HepG2 (cell line): ENCODE measurements at regions not wholly inside any gene's neighbourhood (a gene's known extent, or its start where the extent isn't known, plus 50 kb on each side); places are given as distances from the start of the nearest gene placed in this dataset.
A peak's percentile ranks its signal among the peaks of the same experiment; 100 is the strongest.

Source experiments
- ATAC-seq: fragments of 200-7000 bp; cut with Tn5 transposase; 3 replicates; pipeline ENCODE4 v1.9.1; 2020; ENCODE audit warnings: mild to moderate bottlenecking, moderate library complexity
- BruUV-seq: library from RNA; stranded (reverse); fragments of 400-500 nt; replicated peaks from 2 replicates; lab custom pipeline; 2021; lab: Mats Ljungman, UMichigan
- CTCF ChIA-PET: fragments of 300-600 bp; formaldehyde crosslinking; extraction: SDS; loops from one replicate; lab custom pipeline; 2021; ENCODE audit warnings: low total read pairs, inconsistent platforms, low intra/inter-chr PET ratio; lab: Yijun Ruan, JAX
- POLR2A ChIA-PET: fragments of 350-600 bp; sonication (Branson Sonifier 250); formaldehyde crosslinking; loops from one replicate; lab custom pipeline; 2020; ENCODE audit warnings: antibody characterized with exemption, inconsistent platforms; lab: Yijun Ruan, JAX
- DNase-seq: peaks from one replicate; pipeline ENCODE4 v3.0.0-alpha.2; 2015; ENCODE audit warnings: low spot score
- FAIRE-seq: peaks from 3 replicates; lab custom pipeline; 2011; peaks lifted over from hg19 to GRCh38; lab: Jason Lieb, UNC
- H2AFZ ChIP-seq: one replicate; pipeline ENCODE4 v1.6.1; 2011; ENCODE audit warnings: low read length, inconsistent platforms
- H3K27ac ChIP-seq: fragments of 300-600 bp; 3 replicates; pipeline ENCODE4 v1.8.0; 2011; ENCODE audit warnings: mixed run types, mild to moderate bottlenecking, mixed read lengths, low read length, inconsistent platforms; ENCODE audit not compliant: insufficient read depth; ENCODE audit errors: extremely low read length
- H3K27me3 ChIP-seq, 2 experiments: fragments of 200-600 bp in 1 of 2; 2 replicates in 1 of 2; 3 replicates in 1 of 2; pipeline versions ENCODE4 v1.6.0 to v1.8.0; 2011; ENCODE audit warnings: low read length in 2 of 2, mild to moderate bottlenecking in 2 of 2, moderate library complexity in 2 of 2, inconsistent platforms in 1 of 2; ENCODE audit not compliant: insufficient read depth in 2 of 2, control insufficient read depth in 1 of 2
- H3K36me3 ChIP-seq, 2 experiments: fragments of 200-600 bp in 1 of 2; replicated peaks in 1 of 2; 2 replicates in 1 of 2; 3 replicates in 1 of 2; pipeline versions ENCODE4 v1.5.1 to v1.8.0; 2011; ENCODE audit warnings: low read length in 2 of 2, inconsistent platforms in 1 of 2; ENCODE audit not compliant: insufficient read depth in 2 of 2, control insufficient read depth in 1 of 2
- H3K4me1 ChIP-seq: 2 replicates; pipeline ENCODE4 v1.5.1; 2012; ENCODE audit warnings: low read length, inconsistent platforms; ENCODE audit not compliant: insufficient read depth
- H3K4me2 ChIP-seq: 2 replicates; pipeline ENCODE4 v1.6.0; 2011; ENCODE audit warnings: low read depth, low read length, inconsistent platforms
- H3K4me3 ChIP-seq, 3 experiments: fragments of 200-600 bp in 1 of 3; sonication (generic), shearing (Covaris generic) in 1 of 3; replicated peaks in 1 of 3; 2 replicates each; pipeline ENCODE4 v1.5.1; 2011 to 2016; ENCODE audit warnings: low read length in 3 of 3, inconsistent platforms in 2 of 3, low read depth in 2 of 3, mild to moderate bottlenecking in 2 of 3, control low read depth in 1 of 3, mixed read lengths in 1 of 3; ENCODE audit not compliant: insufficient read depth in 1 of 3
- H3K79me2 ChIP-seq: one replicate; pipeline ENCODE4 v1.6.1; 2011; ENCODE audit warnings: low read length, inconsistent platforms; ENCODE audit not compliant: insufficient read depth
- H3K9ac ChIP-seq: 2 replicates; pipeline ENCODE4 v1.6.0; 2011; ENCODE audit warnings: mild to moderate bottlenecking, low read depth, low read length, inconsistent platforms; ENCODE audit not compliant: insufficient read depth
- H3K9me3 ChIP-seq: 2 replicates; pipeline ENCODE4 v1.5.1; 2012; ENCODE audit warnings: mild to moderate bottlenecking, low read length
- H4K20me1 ChIP-seq: 2 replicates; pipeline ENCODE4 v1.6.0; 2011; ENCODE audit warnings: inconsistent platforms, mild to moderate bottlenecking, low read length, moderate library complexity; ENCODE audit not compliant: insufficient read depth
- ATF7 ChIP-seq, 2 experiments: fragments of 450-650 bp in 1 of 2; sonication (generic) in 1 of 2; formaldehyde crosslinking in 1 of 2; IDR thresholded peaks; 2 replicates each; pipeline versions ENCODE4 v1.4.0 to v1.6.1; 2016 to 2020; ENCODE audit warnings: antibody characterized with exemption in 1 of 2, mild to moderate bottlenecking in 1 of 2, missing genetic modification reagents in 1 of 2
- FOXP1 ChIP-seq, 2 experiments: fragments of 450-650 bp in 1 of 2; IDR thresholded peaks; 2 replicates each; pipeline ENCODE4 v1.6.1; 2017 to 2018; ENCODE audit warnings: antibody characterized with exemption in 1 of 2
- RBM22 ChIP-seq: fragments of 200-400 bp; formaldehyde crosslinking; optimal IDR thresholded peaks from 2 replicates; pipeline ENCODE3; 2017; ENCODE audit warnings: mild to moderate bottlenecking, low read length, moderate library complexity
- REPIN1 ChIP-seq: sonication (generic); formaldehyde crosslinking; IDR thresholded peaks from 2 replicates; pipeline ENCODE4 v1.8.0; 2022; ENCODE audit warnings: missing genetic modification reagents, low read depth, mild to moderate bottlenecking, borderline replicate concordance
- SIX4 ChIP-seq: sonication (generic); formaldehyde crosslinking; IDR thresholded peaks from 2 replicates; pipeline ENCODE4 v1.4.0; 2020; ENCODE audit warnings: missing genetic modification reagents
- XBP1 ChIP-seq: sonication (generic); formaldehyde crosslinking; IDR thresholded peaks from 2 replicates; pipeline ENCODE4 v1.5.0; 2020; ENCODE audit warnings: missing genetic modification reagents
- ZNF274 ChIP-seq: sonication (generic); formaldehyde crosslinking; IDR thresholded peaks from 2 replicates; pipeline ENCODE4 v1.5.1; 2020; ENCODE audit warnings: mild to moderate bottlenecking, missing genetic modification reagents
- WGBS: methylation state at CpG from one replicate; pipeline ENCODE4 v1.1.6; 2017; ENCODE audit warnings: low lambda C conversion rate; 5-methylcytosine and 5-hydroxymethylcytosine counted together
- in situ Hi-C: cut with HindIII; loops from 2 replicates; pipeline ENCODE4 v1.10.0; 2017; ENCODE audit warnings: low pct_unique_long_range_greater_than_20kb; ENCODE audit not compliant: extremely low pct_ligation_motif_present
- intact Hi-C: fragments of 100-400 bp; cut with micrococcal nuclease; formaldehyde crosslinking; loops from one replicate; pipeline ENCODE4 v1.10.0; 2022; ENCODE audit not compliant: unreplicated experiment
- TF ChIP-seq, protein P1 (sequence below): sonication (generic); formaldehyde crosslinking; IDR thresholded peaks from 2 replicates; pipeline ENCODE4 v1.4.0; 2020; ENCODE audit warnings: missing genetic modification reagents, mild to moderate bottlenecking, borderline replicate concordance

DNA sequence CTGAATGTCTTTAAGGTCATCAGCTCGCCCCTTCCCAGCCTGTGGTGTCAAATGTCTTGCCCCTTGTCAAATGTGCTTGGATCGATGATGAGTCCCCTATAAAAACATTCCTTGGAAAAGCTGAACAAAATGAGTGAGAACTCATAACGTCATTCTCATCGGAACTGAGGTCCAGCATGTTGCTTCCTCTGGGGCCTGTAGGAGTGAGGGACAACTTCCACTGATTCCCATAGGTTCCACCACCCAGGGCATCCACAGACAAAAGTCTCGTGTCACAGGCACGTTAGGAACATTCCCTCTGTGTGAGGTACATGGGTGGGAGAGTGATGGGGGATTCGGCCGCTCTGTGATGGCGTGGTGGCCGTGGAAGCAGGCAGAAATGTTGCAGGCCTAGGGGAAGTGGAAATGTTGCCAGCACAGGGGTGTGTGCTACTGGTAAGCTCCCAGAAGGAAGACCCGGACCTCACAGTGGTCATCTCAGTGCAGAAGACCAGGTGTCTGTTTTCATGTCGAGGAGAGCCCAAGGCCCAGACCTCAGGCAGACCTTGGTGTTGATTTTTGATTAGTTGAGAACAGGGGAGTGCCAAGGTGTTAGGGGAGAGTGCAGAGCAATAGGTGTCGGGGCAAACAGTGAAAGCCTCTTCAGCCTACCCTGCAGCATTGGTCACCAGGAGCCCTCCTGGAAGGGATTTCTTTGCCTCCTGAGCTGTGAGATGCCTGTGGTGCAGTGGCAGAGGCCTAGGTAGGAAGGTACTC, 96.8 kb downstream of the SNRPN start:
- CTCF ChIA-PET = no interaction called here
- Histone ChIP-seq H3K9me3 (peaks cover 100% of the 10 kb centered on the region), H3K4me3 (no peak overlapping the region), H3K27me3 (no peaks in the 10 kb centered on the region), H2AFZ (no peak overlapping the region), H4K20me1 (no peaks in the 10 kb centered on the region), H3K79me2 (no peaks in the 10 kb centered on the region), H3K4me1 (no peaks in the 10 kb centered on the region), H3K4me2 (no peak overlapping the region), H3K36me3 (peaks cover 35 to 86% of the 10 kb centered on the region in 2 experiments), H3K27ac (no peak overlapping the region), H3K9ac (no peak overlapping the region)
- DNase-seq (no peak), FAIRE-seq (no peak), ATAC-seq (no peak)
- intact Hi-C loops (no loop called here), in situ Hi-C loops (no loop called here)
- WGBS = 64% methylated on average over 11 of the region's 13 CpGs
- POLR2A ChIA-PET = no interaction called here
- no TSS peak for BruUV-seq
- TF ChIP-seq ATF7 (IDR thresholded peaks at IDR 0.05) (no peak), ATF7 (CRISPR knock-in tag; IDR thresholded peaks at IDR 0.05) (no peak), XBP1 (CRISPR knock-in tag) (no peak), REPIN1 (no peak), FOXP1 (IDR thresholded peaks at IDR 0.05) (no peak), FOXP1 (CRISPR knock-in tag; IDR thresholded peaks at IDR 0.05) (no peak), ZNF274 (CRISPR knock-in tag) (peak; percentile 98), SIX4 (no peak)

DNA sequence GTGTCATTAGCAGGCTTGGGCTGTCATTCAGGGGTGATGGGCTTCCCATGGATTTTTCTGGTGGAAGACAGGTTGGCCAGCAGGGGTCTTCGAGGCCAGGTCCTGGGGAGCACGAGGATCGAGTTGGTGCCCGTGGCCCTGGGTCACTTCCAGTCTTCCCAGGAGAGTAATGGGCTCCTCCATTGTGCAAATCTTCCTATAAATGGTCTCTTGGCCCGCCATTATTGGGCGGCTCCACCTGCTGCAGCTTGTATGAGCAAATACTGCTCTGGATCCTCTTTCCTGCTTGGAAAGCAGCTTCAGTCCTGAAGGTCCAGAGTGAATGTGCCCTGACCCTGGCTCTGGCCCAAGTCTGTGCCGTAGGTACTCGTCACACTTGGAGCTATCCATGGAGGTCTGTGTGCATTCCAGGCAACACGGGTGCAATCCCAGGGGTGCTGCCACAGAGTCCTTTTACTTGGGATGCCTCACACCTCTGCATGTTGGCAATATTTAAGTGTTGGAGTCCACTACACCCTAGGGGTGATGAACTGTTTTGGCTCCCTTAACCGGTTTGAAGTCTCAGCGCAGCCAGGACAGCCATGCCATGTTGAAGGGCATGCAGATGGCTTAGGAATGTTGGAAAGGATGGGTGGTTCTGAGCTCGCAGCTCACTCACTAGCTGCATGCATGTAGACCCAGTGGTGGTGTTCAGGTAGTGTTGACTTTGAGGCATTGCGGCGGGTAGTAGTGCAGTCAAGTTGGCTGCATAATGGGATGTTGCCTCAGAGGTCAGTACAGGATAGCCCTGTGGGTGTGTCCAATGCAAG, 97.6 kb downstream of the SNRPN start:
- CTCF ChIA-PET = no interaction called here
- intact Hi-C loops = no loop called here
- Histone ChIP-seq H2AFZ (no peak overlapping the region), H3K27me3 (no peaks in the 10 kb centered on the region), H3K27ac (no peak overlapping the region), H3K9ac (no peak overlapping the region), H3K4me3 (no peak overlapping the region), H3K4me1 (no peaks in the 10 kb centered on the region), H3K79me2 (no peaks in the 10 kb centered on the region), H3K36me3 (peaks cover 35 to 87% of the 10 kb centered on the region in 2 experiments), H3K9me3 (peaks cover 100% of the 10 kb centered on the region), H4K20me1 (no peaks in the 10 kb centered on the region), H3K4me2 (no peak overlapping the region)
- WGBS = 79% methylated on average over 4 of the region's 14 CpGs
- TF ChIP-seq, protein P1, sequence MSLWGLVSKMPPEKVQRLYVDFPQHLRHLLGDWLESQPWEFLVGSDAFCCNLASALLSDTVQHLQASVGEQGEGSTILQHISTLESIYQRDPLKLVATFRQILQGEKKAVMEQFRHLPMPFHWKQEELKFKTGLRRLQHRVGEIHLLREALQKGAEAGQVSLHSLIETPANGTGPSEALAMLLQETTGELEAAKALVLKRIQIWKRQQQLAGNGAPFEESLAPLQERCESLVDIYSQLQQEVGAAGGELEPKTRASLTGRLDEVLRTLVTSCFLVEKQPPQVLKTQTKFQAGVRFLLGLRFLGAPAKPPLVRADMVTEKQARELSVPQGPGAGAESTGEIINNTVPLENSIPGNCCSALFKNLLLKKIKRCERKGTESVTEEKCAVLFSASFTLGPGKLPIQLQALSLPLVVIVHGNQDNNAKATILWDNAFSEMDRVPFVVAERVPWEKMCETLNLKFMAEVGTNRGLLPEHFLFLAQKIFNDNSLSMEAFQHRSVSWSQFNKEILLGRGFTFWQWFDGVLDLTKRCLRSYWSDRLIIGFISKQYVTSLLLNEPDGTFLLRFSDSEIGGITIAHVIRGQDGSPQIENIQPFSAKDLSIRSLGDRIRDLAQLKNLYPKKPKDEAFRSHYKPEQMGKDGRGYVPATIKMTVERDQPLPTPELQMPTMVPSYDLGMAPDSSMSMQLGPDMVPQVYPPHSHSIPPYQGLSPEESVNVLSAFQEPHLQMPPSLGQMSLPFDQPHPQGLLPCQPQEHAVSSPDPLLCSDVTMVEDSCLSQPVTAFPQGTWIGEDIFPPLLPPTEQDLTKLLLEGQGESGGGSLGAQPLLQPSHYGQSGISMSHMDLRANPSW (CRISPR knock-in tag) = no peak
- TF ChIP-seq RBM22 = peak; percentile 29
- no TSS peak for BruUV-seq
- ATAC-seq (no peak), DNase-seq (no peak), FAIRE-seq (no peak)
- in situ Hi-C loops = no loop called here
- POLR2A ChIA-PET = no interaction called here
